ENCODE measurements at regions not wholly inside any gene's neighbourhood (a gene's known extent, or its start where the extent isn't known, plus 50 kb on each side); places are given as distances from the start of the nearest gene placed in this dataset.
"Not testable (repeated sequence)": the region's sequence is repeated elsewhere in the genome, so short reads cannot be mapped to it uniquely, and the experiment has no call there.

GRCh38 chr4:189734648-189735267 lies 205.9 kb upstream of the FRG1 start:
- DNase-seq = not testable (repeated sequence)

- DNase-seq = not testable (repeated sequence)
Observed at GRCh38 chr4:189736656-189737055, 204.0 kb upstream of the FRG1 start.

- not testable (repeated sequence) for DNase-seq
Observed at GRCh38 chr4:189740118-189740517, 200.6 kb upstream of the FRG1 start.

GRCh38 chr4:189740873-189741272 lies 199.8 kb upstream of the FRG1 start:
- DNase-seq = no peak

GRCh38 chr4:189753092-189753491 lies 187.6 kb upstream of the FRG1 start:
- DNase-seq = not testable (repeated sequence)

- no peak for DNase-seq
Observed at GRCh38 chr4:189763583-189763982, 177.1 kb upstream of the FRG1 start.

- no peak for DNase-seq
Observed at GRCh38 chr4:189765301-189765700, 175.4 kb upstream of the FRG1 start.

GRCh38 chr4:189765736-189766135 lies 174.9 kb upstream of the FRG1 start:
- DNase-seq = no peak

GRCh38 chr4:189767941-189768340 lies 172.7 kb upstream of the FRG1 start:
- no peak for DNase-seq

- no peak for DNase-seq
Observed at GRCh38 chr4:189769131-189769530, 171.5 kb upstream of the FRG1 start.

- DNase-seq = no peak
Observed at GRCh38 chr4:189771696-189772361, 168.8 kb upstream of the FRG1 start.

- no peak for DNase-seq
Observed at GRCh38 chr4:189773909-189774308, 166.8 kb upstream of the FRG1 start.

GRCh38 chr4:189779281-189779980 lies 161.2 kb upstream of the FRG1 start:
- DNase-seq = no peak

GRCh38 chr4:189780391-189780790 lies 160.3 kb upstream of the FRG1 start:
- no peak for DNase-seq

GRCh38 chr4:189784651-189785050 lies 156.0 kb upstream of the FRG1 start:
- DNase-seq = no peak

GRCh38 chr4:189785257-189785656 lies 155.4 kb upstream of the FRG1 start:
- DNase-seq = no peak

GRCh38 chr4:189786447-189786846 lies 154.2 kb upstream of the FRG1 start:
- no peak for DNase-seq

- no peak for DNase-seq
Observed at GRCh38 chr4:189787216-189788031, 153.2 kb upstream of the FRG1 start.

- DNase-seq = peak; percentile 18
Observed at GRCh38 chr4:189792924-189793618, 147.6 kb upstream of the FRG1 start.

- no peak for DNase-seq
Observed at GRCh38 chr4:189800545-189801088, 140.1 kb upstream of the FRG1 start.

GRCh38 chr4:189802884-189803283 lies 137.8 kb upstream of the FRG1 start:
- no peak for DNase-seq

GRCh38 chr4:189804894-189805293 lies 135.8 kb upstream of the FRG1 start:
- no peak for DNase-seq

Data from NCI-H2171 treated with DMSO at 0.1 percent for 48 hours (cell line).